CD4-positive, alpha-beta T cell treated with Interferon gamma for 1 hour (primary cell): ENCODE measurements at regions not wholly inside any gene's neighbourhood (a gene's known extent, or its start where the extent isn't known, plus 50 kb on each side); places are given as distances from the start of the nearest gene placed in this dataset.

Experiments used
- DNase-seq: peaks from one replicate; pipeline ENCODE4 v3.0.0-alpha.2; 2020

- no peak for DNase-seq
Observed at GRCh38 chr14:98959958-98960616, 311.9 kb downstream of the BCL11B start.

- DNase-seq = no peak
Observed at GRCh38 chr14:98960617-98961013, 311.4 kb downstream of the BCL11B start.

GRCh38 chr14:98961191-98961590, 310.8 kb downstream of the BCL11B start:
- no peak for DNase-seq

- DNase-seq = no peak
Observed at GRCh38 chr14:98962118-98962517, 309.9 kb downstream of the BCL11B start.

GRCh38 chr14:98963610-98964009, 308.4 kb downstream of the BCL11B start:
- no peak for DNase-seq

GRCh38 chr14:98964171-98964570, 307.8 kb downstream of the BCL11B start:
- no peak for DNase-seq

- no peak for DNase-seq
Observed at GRCh38 chr14:98965076-98965475, 306.9 kb downstream of the BCL11B start.

GRCh38 chr14:98966016-98966415, 306.0 kb downstream of the BCL11B start:
- no peak for DNase-seq

- DNase-seq = no peak
Observed at GRCh38 chr14:98966475-98967162, 305.4 kb downstream of the BCL11B start.

- no peak for DNase-seq
Observed at GRCh38 chr14:98974113-98974512, 297.9 kb downstream of the BCL11B start.

- no peak for DNase-seq
Observed at GRCh38 chr14:98976271-98976670, 295.7 kb downstream of the BCL11B start.

- DNase-seq = no peak
Observed at GRCh38 chr14:98977451-98977850, 294.5 kb downstream of the BCL11B start.

- no peak for DNase-seq
Observed at GRCh38 chr14:98982986-98983385, 289.0 kb downstream of the BCL11B start.

GRCh38 chr14:98984027-98984718, 287.8 kb downstream of the BCL11B start:
- DNase-seq = no peak

- peak; percentile 75 for DNase-seq
Observed at GRCh38 chr14:98984719-98985041, 287.3 kb downstream of the BCL11B start.

- no peak for DNase-seq
Observed at GRCh38 chr14:98993818-98994217, 278.2 kb downstream of the BCL11B start.

GRCh38 chr14:98994561-98994960, 277.4 kb downstream of the BCL11B start:
- DNase-seq = no peak

GRCh38 chr14:98997526-98998205, 274.3 kb downstream of the BCL11B start:
- no peak for DNase-seq

- DNase-seq = no peak
Observed at GRCh38 chr14:98999345-98999744, 272.7 kb downstream of the BCL11B start.

- DNase-seq = no peak
Observed at GRCh38 chr14:98999901-99000300, 272.1 kb downstream of the BCL11B start.

GRCh38 chr14:99001241-99001640, 270.8 kb downstream of the BCL11B start:
- DNase-seq = no peak

GRCh38 chr14:99003646-99004045, 268.4 kb downstream of the BCL11B start:
- DNase-seq = no peak

- DNase-seq = no peak
Observed at GRCh38 chr14:99004112-99004511, 267.9 kb downstream of the BCL11B start.

GRCh38 chr14:99006276-99006675, 265.7 kb downstream of the BCL11B start:
- no peak for DNase-seq
